NK-92 treated with Interleukin-12 subunit alpha and Interleukin-12 subunit beta, amount 100 ng/mL, for 24 hours (cell line): ENCODE measurements at regions not wholly inside any gene's neighbourhood (a gene's known extent, or its start where the extent isn't known, plus 50 kb on each side); places are given as distances from the start of the nearest gene placed in this dataset.

Source experiments
- DNase-seq: peaks from one replicate; lab custom pipeline; 2025; lab: John Stamatoyannopoulos, UW

- no peak for DNase-seq
Observed at GRCh38 chr5:3654515-3654914, 58.9 kb downstream of the IRX1 start.

GRCh38 chr5:3656803-3657202 is 61.2 kb downstream of the IRX1 start:
- no peak for DNase-seq

GRCh38 chr5:3657364-3658022 is 61.9 kb downstream of the IRX1 start:
- no peak for DNase-seq

- no peak for DNase-seq
Observed at GRCh38 chr5:3658929-3659328, 63.3 kb downstream of the IRX1 start.

- DNase-seq: no peak
Observed at GRCh38 chr5:3659907-3660306, 64.3 kb downstream of the IRX1 start.

- no peak for DNase-seq
Observed at GRCh38 chr5:3660630-3661029, 65.0 kb downstream of the IRX1 start.

- no peak for DNase-seq
Observed at GRCh38 chr5:3661755-3662296, 66.2 kb downstream of the IRX1 start.

GRCh38 chr5:3662344-3662743 is 66.7 kb downstream of the IRX1 start:
- no peak for DNase-seq

GRCh38 chr5:3671337-3671736 is 75.7 kb downstream of the IRX1 start:
- no peak for DNase-seq

GRCh38 chr5:3678801-3679200 is 83.2 kb downstream of the IRX1 start:
- DNase-seq: no peak

- DNase-seq: no peak
Observed at GRCh38 chr5:3680821-3681220, 85.2 kb downstream of the IRX1 start.

- DNase-seq: no peak
Observed at GRCh38 chr5:3684118-3684517, 88.5 kb downstream of the IRX1 start.

- no peak for DNase-seq
Observed at GRCh38 chr5:3684771-3685354, 89.2 kb downstream of the IRX1 start.

GRCh38 chr5:3694819-3695218 is 99.2 kb downstream of the IRX1 start:
- no peak for DNase-seq

GRCh38 chr5:3695818-3696217 is 100.2 kb downstream of the IRX1 start:
- no peak for DNase-seq

- DNase-seq: no peak
Observed at GRCh38 chr5:3698412-3698811, 102.8 kb downstream of the IRX1 start.

GRCh38 chr5:3701694-3702093 is 106.1 kb downstream of the IRX1 start:
- DNase-seq: no peak

GRCh38 chr5:3704661-3705060 is 109.0 kb downstream of the IRX1 start:
- DNase-seq: no peak

GRCh38 chr5:3709068-3709716 is 113.6 kb downstream of the IRX1 start:
- DNase-seq: no peak

GRCh38 chr5:3709717-3710348 is 114.2 kb downstream of the IRX1 start:
- DNase-seq: no peak

- no peak for DNase-seq
Observed at GRCh38 chr5:3715062-3715461, 119.4 kb downstream of the IRX1 start.

- no peak for DNase-seq
Observed at GRCh38 chr5:3729631-3730030, 134.0 kb downstream of the IRX1 start.

GRCh38 chr5:3734632-3735031 is 139.0 kb downstream of the IRX1 start:
- no peak for DNase-seq
